ENCODE measurements at regions not wholly inside any gene's neighbourhood (a gene's known extent, or its start where the extent isn't known, plus 50 kb on each side); places are given as distances from the start of the nearest gene placed in this dataset.

- Histone ChIP-seq H3K27me3 (no peaks in the 10 kb centered on the region), H3K4me3 (no peak overlapping the region), H3K27ac (no peak overlapping the region), H3K4me1 (no peaks in the 10 kb centered on the region), H3K36me3 (no peaks in the 10 kb centered on the region), H3K9me3 (no peaks in the 10 kb centered on the region)
- ATAC-seq (no peak), DNase-seq (no peak)
- intact Hi-C loops (cut with DNase I), result no loop called here
- no peak for TF ChIP-seq CTCF (IDR thresholded peaks at IDR 0.05)
Measured at GRCh38 chr13:111661052-111661451, 340.6 kb downstream of the TEX29 start.

GRCh38 chr13:111661776-111662175 lies 341.3 kb downstream of the TEX29 start:
- Histone ChIP-seq H3K9me3 (no peaks in the 10 kb centered on the region), H3K4me1 (no peaks in the 10 kb centered on the region), H3K27me3 (no peaks in the 10 kb centered on the region), H3K4me3 (no peak overlapping the region), H3K36me3 (no peaks in the 10 kb centered on the region), H3K27ac (no peak overlapping the region)
- ATAC-seq, result no peak
- DNase-seq, result no peak
- intact Hi-C loops (cut with DNase I), result no loop called here
- no peak for TF ChIP-seq CTCF (IDR thresholded peaks at IDR 0.05)

GRCh38 chr13:111662451-111662850 lies 342.0 kb downstream of the TEX29 start:
- ATAC-seq (no peak), DNase-seq (no peak)
- Histone ChIP-seq H3K27ac (no peak overlapping the region), H3K4me3 (no peak overlapping the region), H3K36me3 (no peaks in the 10 kb centered on the region), H3K27me3 (no peaks in the 10 kb centered on the region), H3K9me3 (no peaks in the 10 kb centered on the region), H3K4me1 (no peaks in the 10 kb centered on the region)
- intact Hi-C loops (cut with DNase I), result no loop called here
- TF ChIP-seq CTCF (IDR thresholded peaks at IDR 0.05), result no peak

GRCh38 chr13:111662895-111663294 lies 342.5 kb downstream of the TEX29 start:
- Histone ChIP-seq H3K27ac (no peak overlapping the region), H3K9me3 (no peaks in the 10 kb centered on the region), H3K4me1 (no peaks in the 10 kb centered on the region), H3K36me3 (no peaks in the 10 kb centered on the region), H3K27me3 (no peaks in the 10 kb centered on the region), H3K4me3 (no peak overlapping the region)
- intact Hi-C loops (cut with DNase I), result no loop called here
- no peak for DNase-seq
- TF ChIP-seq CTCF (IDR thresholded peaks at IDR 0.05), result no peak
- no peak for ATAC-seq

GRCh38 chr13:111663505-111663904 lies 343.1 kb downstream of the TEX29 start:
- ATAC-seq (no peak), DNase-seq (no peak)
- H3K9me3 ChIP-seq, result no peaks in the 10 kb centered on the region
- H3K4me3 ChIP-seq, result no peak overlapping the region
- TF ChIP-seq CTCF (IDR thresholded peaks at IDR 0.05), result no peak
- no peak overlapping the region for H3K27ac ChIP-seq
- intact Hi-C loops (cut with DNase I), result no loop called here
- no peaks in the 10 kb centered on the region for H3K27me3 ChIP-seq
- no peaks in the 10 kb centered on the region for H3K36me3 ChIP-seq
- no peaks in the 10 kb centered on the region for H3K4me1 ChIP-seq

- H3K27me3 ChIP-seq, result no peaks in the 10 kb centered on the region
- no peaks in the 10 kb centered on the region for H3K4me1 ChIP-seq
- H3K27ac ChIP-seq, result no peak overlapping the region
- DNase-seq (no peak), ATAC-seq (no peak)
- H3K4me3 ChIP-seq, result no peak overlapping the region
- no peak for TF ChIP-seq CTCF (IDR thresholded peaks at IDR 0.05)
- H3K9me3 ChIP-seq, result no peaks in the 10 kb centered on the region
- intact Hi-C loops (cut with DNase I), result no loop called here
- no peaks in the 10 kb centered on the region for H3K36me3 ChIP-seq
Measured at GRCh38 chr13:111663953-111664421, 343.5 kb downstream of the TEX29 start.

All from upper lobe of right lung (tissue), 1 donor.